Uterus (tissue), 2 donors: ENCODE measurements at regions not wholly inside any gene's neighbourhood (a gene's known extent, or its start where the extent isn't known, plus 50 kb on each side); places are given as distances from the start of the nearest gene placed in this dataset.

Experiments used
- POLR2A ChIP-seq, 2 donors: fragments of 450-650 bp; IDR thresholded peaks; one replicate each; pipeline ENCODE4 v1.6.1; 2016; ENCODE audit warnings: antibody characterized with exemption in 2 of 2, mild to moderate bottlenecking in 1 of 2, moderate library complexity in 1 of 2
- TF ChIP-seq, protein P1 (sequence below), 4 experiments: fragments of 200-600 bp in 2 of 4; fragments of 450-650 bp in 2 of 4; sonication (generic) in 2 of 4; IDR thresholded peaks; one replicate each; pipeline ENCODE4 v1.5.1; 2016 to 2019; ENCODE audit warnings: antibody characterized with exemption in 4 of 4, mild to moderate bottlenecking in 2 of 4, moderate library complexity in 1 of 4

- TF ChIP-seq, protein P1, sequence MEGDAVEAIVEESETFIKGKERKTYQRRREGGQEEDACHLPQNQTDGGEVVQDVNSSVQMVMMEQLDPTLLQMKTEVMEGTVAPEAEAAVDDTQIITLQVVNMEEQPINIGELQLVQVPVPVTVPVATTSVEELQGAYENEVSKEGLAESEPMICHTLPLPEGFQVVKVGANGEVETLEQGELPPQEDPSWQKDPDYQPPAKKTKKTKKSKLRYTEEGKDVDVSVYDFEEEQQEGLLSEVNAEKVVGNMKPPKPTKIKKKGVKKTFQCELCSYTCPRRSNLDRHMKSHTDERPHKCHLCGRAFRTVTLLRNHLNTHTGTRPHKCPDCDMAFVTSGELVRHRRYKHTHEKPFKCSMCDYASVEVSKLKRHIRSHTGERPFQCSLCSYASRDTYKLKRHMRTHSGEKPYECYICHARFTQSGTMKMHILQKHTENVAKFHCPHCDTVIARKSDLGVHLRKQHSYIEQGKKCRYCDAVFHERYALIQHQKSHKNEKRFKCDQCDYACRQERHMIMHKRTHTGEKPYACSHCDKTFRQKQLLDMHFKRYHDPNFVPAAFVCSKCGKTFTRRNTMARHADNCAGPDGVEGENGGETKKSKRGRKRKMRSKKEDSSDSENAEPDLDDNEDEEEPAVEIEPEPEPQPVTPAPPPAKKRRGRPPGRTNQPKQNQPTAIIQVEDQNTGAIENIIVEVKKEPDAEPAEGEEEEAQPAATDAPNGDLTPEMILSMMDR (IDR thresholded peaks at IDR 0.05) = no peak
- TF ChIP-seq POLR2A (IDR thresholded peaks at IDR 0.05) = no peak
These were observed 88.4 kb upstream of the PDE4B start for GRCh38 chr1:65704318-65704717.
